SHP77 treated with DMSO at 0.1 percent for 48 hours (cell line): ENCODE measurements at regions not wholly inside any gene's neighbourhood (a gene's known extent, or its start where the extent isn't known, plus 50 kb on each side); places are given as distances from the start of the nearest gene placed in this dataset.

Source experiments
- DNase-seq: peaks from one replicate; lab custom pipeline; 2025; lab: John Stamatoyannopoulos, UW

DNA sequence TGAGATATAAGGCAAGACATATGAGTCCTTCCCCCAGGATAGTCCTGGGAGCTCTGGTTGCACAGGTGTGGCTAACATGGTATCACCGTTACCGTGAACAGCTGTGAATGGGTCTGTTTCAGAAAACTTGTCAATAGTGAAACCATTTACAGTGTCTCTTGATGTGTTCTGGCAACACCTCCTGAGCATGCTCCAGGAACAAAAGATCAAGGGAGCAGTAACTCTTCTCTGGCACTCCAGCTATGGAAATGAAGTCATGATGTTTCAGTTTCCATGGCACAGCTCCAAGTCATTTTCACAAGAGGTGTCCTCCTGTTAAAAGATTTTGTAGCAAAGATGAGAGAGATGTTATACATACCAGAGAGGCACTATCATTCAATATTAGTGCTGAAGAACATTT is 253.7 kb downstream of the SNAPC1 start:
- DNase-seq, result no peak

DNA sequence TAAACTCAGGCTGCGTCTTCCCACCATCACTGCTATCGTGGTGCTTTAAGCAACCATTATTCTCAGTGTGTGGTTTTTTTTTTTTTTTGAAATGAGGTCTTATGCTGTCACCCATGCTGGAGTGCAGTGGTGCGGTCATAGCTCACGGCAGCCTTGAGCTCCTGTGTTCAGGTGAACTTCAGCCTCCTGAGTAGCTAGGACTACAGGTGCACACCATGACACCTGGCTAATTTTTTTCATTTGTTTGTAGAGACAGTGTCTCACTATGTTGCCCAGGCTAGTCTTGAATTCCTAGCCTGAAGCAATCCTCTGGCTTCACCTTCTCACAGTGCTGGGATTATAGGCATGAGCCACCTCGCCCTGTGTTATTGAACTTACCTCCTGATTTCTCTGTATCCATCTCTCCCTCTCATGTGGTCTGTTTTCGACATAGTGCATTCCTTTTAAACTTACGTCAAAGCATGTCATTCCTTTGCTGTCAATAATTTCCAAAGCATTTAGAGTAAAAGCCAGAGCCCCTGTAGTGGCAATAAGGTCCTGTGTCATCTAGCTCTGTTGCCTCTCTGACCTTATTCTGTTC is 255.5 kb downstream of the SNAPC1 start:
- DNase-seq, result no peak

DNA sequence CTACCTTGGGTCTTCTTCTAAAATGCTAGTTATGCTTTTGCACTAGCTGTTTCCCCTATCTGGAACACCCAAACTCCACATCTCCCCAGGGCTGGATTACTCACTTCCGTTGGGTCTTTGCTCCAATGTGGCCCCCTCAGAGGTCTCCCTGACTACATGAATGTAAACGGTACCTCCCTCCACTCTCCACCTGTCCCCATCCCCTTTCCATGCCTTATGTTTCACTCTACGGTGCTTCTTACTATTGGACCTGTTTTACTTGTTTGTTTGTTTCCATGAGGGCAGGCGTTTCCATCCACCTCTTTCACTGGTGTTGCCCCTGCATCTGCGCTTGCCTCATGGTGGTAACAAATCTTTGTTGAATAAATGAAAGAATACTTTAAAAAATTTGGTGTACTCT is 256.4 kb downstream of the SNAPC1 start:
- DNase-seq, result no peak

DNA sequence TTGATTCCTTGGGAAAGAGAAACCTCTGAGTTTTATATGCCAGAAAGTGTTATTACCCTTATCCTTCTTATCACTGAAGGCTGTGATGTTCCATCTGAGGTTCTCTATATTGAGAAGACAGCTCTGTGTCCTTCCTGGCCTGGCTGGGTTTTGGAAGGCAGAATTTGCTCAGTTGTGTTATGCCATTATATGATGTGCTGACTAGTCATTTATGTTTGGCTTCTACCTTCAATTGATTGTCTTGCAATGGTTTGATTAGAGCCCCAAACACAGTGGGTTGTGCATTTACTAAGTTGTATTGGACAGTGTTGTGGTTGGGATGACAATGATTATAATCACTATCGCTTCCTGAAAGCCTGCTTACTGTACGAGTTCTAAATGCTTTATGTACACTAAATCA is 265.7 kb downstream of the SNAPC1 start:
- DNase-seq, result no peak

DNA sequence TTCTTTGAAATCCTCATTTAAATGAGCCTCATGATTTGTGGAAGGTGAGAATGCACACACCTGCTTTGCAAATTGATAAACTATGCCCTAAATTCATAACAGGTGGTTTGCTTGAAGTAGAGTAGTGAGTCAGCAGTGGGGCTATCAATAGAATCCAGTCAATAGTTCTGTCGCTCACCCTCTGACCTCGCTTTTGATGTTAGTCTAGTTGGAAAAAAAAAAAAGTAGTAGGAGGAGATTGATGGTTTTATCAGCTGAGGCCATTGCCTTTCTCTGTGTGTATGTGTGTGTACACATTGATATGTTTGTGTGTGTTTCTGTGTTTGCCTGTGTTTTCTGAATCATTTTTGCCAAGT is 267.3 kb downstream of the SNAPC1 start:
- DNase-seq, result no peak

DNA sequence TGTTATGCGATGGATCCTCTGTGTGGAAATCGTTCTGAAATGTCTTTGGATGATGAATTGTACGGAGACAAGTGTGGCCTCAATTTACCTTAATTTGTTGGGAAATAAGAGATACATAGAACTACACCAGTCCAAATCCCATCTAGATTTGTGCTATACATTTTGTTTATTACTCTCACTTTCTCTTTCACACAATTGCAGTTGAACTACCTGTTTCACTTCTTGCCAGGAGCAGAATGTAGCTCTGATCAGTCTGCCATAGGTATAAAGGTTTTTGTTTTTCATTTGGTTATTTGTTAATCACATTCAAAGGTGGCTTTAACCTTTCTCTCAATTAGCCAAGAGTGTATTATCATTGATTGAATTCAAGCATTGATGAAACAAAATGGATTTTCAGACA is 268.2 kb downstream of the SNAPC1 start:
- DNase-seq, result no peak

DNA sequence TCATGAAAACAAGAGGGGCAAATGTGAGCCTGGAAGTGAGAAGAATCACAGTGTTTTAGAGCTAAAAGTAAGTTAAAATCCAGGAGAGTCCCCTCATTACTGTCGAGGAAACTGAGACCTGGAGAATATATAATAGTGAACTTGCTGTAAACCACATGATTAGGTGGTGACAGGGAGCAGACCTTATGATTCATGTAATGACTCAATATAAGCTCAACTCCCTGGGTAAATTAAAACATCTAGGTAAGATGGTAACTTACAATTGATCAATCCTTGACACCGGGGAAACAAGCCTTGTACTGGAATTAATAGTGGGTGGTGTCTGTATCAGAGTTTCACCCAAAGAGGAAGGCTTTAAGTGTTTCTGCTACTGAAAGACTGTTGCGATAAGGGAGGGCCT is 269.3 kb downstream of the SNAPC1 start:
- no peak for DNase-seq

DNA sequence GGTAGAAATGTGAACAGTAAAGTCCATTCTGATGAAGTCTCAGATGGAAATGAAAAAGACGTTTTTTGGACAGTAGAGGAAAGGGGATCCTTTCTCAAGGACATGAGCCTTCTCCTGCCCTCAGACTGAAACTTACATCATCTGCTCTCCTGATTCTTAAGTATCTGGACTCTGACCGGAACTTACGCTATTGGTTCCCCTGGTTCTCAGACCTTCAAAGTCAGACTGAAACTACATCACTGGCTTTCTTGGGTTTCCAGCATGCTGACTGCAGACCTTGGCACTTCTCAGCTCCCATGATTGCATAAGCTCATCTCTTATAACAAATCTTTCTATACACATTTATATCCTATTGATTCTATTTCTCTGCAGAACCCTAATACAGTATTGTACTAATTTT is 291.0 kb downstream of the SNAPC1 start:
- no peak for DNase-seq

DNA sequence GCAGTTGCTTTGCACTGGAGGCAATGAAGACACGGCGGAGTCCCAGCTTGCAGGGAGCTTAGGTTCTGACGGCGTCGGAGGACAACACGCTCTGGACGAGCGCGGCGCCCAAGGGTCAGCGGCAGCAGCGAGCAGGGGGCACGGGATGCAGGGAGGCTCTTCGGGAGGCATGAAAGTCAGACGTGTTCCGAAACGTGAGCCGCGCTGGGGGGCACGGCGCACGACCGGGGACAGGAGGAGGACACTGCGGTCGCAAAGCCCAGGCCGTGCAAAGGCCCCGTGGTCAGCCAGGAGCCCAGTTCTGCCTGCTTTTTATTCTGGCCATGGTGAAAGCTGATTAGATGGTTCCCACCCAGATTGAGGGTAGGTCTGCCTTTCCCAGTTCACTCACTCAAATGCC is 294.6 kb downstream of the SNAPC1 start:
- DNase-seq, result no peak

DNA sequence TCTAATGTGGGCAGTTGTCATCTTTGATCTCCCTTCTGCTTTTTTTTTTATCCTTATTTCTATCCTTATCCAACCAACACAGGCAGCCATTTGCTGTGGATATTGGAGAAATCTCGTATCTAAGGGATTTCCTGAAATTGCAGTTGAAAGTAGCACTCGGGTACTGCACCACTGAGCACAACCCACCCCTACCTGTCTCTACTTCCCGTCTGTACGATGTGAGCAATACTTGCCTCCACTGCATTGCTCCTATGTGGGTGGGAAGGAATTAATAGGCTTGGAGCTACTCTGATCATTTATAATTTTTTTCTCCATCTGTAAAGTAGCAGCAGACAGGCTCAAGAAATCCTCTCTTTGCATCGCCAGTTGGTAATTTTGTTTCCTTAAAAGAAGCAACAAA is 300.4 kb downstream of the SNAPC1 start:
- DNase-seq, result no peak

DNA sequence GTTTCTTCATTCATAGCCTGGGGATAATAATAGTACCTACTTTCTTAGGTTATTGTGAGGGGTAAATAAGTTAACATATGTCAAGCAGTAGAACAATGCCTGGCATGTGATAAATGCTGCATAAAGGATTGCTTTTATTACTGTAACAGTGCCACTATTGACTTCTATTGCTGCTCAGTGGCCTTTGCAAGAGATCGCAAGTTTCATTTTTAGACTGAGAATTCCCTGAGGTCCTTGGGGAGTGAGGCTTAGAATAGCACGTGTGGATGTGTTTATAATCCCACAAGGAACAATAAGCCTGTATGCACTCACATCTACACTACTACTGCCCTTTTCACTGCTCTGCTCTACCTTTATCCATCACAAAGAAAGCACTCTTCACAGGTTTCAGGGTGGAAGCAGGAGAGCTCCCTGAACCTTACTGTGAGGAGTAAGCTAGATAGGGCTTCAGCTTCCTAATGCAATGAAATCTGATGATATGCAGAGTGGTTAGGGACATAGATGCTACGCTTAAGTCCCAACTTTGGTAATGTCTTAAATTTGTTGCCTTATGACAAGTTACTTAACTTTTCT is 302.6 kb downstream of the SNAPC1 start:
- no peak for DNase-seq

DNA sequence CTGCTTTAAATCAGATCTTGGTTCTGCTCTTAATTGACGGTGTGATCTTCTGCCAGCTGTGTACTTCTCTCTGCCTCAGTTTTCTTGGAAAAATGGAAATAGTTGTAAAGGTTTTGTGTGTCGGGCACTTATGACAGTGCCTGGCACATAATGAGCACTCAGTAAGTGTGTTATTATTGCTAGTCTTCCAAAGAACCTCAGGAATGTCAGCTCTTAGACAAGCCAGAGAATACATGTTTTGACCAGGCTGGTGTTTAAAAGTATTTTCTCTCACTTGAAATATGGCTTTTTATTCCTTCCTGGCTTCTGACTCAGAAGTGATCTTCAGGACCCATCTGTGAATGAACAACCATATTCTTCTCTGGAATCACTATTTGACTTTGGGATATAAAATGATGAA is 304.1 kb downstream of the SNAPC1 start:
- no peak for DNase-seq

DNA sequence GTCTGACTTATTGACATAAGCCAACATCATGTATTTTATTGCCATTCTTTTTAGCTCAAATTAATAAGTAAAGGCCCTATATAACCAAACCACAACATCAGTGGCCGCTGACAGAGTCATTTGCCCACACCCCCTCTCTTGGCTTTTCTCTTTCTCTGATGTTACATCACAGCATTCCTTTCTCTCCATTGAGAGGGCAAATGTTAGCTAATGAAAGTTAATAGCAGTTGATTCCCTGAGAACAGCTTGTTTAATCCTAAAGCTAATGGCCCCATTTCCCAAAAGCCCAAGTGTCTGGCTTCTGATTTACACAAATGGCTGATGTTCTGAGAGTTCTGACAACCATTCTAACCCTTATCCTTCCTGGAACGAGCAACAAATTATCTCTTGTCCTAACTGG is 308.8 kb downstream of the SNAPC1 start:
- no peak for DNase-seq

DNA sequence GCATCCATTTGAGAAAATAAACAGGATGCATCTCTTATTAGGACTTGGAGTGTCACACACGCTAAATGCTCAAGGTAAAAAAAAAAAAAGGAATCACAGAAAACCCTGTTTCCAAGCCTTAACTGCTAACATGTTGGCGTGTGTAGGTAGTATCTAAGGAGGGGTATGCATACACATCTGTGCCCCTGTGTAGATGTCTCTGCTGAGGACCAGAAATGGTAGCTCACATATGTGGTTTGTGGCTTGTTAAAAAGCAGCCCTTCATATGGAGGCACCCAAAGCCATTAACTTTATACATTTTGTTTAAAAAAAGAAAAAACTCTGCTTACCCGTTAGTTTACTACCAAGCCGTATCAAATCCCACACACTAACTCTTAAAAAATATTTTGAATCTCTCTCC is 314.1 kb downstream of the SNAPC1 start:
- no peak for DNase-seq

DNA sequence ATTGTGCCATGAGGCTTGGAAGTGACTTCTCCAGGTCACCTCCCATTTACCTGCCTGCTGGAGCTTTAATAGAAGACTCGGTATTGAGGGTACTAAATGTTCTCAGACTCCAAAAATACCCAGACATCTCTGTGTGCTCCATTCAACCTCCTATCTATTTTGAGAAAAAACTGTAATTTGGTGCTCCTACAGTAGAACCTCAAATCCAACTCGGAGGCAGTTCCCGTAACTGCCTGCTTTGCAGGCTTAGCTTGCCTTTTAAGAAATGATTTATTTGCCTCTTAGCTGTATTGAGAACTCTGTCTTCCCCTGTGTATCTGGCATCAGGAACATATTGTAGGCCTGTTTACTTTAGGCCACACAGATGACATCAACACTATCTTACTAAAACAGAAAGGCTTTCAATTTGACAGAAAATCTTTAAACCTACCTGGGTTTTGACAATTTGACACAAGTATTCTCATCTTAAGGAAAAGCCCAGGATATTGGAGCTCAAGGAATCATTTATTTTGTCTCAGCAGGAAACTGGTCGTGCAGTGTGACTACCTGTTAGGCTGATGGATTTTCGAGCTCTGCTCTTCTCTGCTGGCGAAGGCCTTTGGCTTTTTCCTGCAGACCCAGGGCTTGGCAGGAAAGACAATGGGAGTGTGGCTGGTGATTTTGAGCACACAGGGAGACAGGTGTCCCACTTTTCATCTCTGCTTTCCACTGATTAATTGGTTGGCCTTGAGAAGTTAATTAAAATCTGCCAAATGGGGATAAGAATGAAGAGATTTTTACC is 314.8 kb downstream of the SNAPC1 start:
- DNase-seq, result no peak

DNA sequence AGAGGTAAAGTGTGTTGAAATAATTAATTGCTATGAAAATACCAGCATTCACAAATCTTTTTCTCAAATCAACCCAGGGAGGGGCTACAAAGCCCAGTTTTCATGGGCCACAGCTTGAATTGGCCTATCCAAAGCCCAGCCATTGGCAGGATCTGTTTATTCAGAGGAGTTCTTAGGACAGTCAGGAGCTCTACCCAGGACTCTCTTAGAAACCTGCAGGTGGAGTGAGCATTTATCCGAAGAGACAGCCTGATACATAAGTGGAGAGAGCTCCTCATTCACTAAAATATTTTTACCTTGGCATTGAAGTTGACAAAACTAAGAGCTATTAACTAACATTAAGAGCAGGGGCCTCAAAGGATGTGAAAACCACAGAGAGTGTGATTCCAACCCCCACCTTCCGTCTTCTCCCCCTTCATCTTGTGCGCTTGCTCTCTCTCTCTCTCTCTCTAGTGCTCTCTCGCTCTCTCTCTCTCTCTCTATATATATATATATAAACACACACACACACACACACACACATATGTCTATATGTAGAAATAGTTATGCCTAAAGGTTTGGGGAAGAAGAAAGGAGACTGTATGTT is 315.5 kb downstream of the SNAPC1 start:
- DNase-seq, result no peak

DNA sequence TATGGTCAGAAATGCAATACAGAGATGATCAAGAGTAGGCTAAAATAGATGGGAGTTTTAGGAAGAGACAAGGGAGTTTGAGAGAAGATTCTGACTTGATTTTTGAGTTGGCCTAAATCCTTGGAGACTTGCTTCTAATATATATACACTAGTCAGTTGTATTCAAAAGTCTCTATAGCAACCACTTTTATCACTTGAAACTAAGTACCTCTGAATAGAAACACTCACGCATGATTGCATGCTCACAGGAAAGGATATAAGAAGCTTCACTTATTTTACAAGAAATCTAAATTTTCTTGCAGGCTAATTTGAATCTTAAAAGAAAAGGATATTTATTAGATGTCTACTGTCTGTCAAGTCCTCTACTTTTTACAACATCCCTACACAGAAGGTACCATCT is 316.8 kb downstream of the SNAPC1 start:
- DNase-seq, result no peak

DNA sequence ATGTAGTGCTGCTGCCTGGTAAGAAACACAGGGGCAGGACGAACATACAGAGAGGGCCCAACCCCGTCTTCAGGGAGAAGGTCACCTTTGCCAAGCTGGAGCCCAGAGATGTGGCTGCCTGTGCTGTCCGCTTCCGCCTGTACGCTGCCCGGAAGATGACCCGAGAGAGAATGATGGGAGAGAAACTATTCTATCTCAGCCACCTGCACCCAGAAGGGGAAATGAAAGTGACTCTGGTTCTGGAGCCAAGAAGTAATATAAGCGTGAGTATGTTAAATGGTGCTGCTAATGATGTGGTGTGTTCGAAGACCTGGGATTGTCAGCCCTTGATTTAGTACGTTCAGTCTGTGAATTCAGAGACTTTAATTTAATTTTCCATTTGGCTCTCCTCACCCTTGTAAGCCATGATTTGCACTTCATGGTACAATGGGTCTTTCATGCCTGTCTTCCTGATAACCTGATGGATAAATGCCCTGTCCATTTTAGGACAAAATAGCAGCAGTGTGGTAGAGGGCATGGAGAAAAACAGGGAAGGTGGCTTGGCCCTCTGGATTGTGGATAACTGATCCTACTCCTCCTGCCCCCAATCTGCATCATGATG is 318.9 kb downstream of the SNAPC1 start:
- no peak for DNase-seq

DNA sequence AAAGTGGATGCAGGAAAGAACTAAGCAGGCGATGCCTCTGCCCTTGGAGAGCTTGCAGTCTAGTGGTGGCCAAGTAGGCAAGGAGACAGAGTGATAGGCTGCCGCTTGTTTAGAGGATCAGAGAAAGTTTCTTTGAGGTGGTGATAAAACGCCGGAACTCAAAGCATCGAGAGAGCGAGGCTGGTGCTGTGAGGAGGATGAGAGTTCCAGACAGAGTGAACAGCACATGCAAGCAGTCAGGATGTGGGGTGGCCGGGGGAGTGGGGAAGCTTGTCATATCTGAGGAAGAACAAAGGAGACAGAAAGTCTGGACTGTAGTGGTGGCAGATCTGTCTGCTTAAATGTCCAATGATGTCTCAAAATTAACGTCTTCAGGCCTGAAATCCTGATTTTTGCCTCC is 319.7 kb downstream of the SNAPC1 start:
- DNase-seq, result no peak

DNA sequence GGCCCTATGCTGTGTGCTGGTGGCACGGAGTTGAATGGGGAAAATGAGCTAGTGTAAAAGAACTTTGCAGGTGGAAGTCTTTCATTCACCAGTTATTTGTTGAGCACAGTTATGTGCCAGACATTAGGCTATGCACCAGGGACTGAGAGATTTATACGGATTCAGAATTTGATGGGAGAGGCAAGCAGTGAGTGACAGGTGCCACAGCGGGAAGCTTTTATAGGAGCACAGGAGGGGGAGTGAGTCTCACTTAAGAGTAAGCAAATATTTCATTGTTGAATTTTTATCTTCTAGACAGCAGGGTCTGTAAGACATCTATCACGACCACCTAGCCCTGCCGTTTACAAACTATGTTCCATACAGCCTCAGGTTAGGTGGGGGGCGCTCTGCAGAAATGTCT is 320.6 kb downstream of the SNAPC1 start:
- no peak for DNase-seq

DNA sequence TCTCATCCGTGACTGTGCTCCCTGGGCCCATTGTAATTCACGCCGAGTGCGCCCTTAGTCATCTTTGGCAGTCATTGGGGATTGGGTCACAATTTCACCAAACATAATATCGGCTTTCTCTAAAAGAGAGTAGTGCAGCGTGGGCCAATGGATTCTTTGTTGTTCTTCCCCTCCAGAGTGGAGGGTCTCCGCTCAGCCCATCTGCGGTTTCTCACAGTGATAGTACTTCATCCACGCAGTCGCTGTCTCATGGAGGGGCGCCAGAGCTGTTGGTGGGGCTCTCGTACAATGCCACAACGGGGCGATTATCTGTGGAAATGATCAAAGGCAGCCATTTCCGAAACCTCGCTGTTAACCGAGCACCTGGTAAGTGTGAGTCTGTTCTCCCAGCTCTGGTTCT is 321.8 kb downstream of the SNAPC1 start:
- DNase-seq, result no peak

DNA sequence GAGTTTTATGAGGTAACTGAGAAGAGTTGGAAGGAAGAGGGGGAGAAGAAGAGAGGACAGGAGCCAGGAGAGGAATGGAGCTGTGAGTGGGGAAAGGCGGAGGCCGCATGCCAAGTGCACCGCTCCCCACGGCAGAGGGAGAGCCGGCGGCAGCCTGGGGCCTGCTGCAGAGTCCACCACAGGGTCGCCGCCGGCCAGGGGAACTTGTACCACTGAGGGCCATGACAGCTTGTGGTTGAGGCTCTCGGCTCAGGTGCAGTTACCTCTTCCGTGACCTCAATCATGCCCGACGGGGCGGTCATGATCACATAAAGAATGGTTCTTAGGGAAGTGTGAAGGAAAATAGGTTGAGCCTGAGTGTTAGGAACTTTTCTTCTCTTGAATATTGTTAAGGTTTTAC is 325.0 kb downstream of the SNAPC1 start:
- DNase-seq, result no peak

DNA sequence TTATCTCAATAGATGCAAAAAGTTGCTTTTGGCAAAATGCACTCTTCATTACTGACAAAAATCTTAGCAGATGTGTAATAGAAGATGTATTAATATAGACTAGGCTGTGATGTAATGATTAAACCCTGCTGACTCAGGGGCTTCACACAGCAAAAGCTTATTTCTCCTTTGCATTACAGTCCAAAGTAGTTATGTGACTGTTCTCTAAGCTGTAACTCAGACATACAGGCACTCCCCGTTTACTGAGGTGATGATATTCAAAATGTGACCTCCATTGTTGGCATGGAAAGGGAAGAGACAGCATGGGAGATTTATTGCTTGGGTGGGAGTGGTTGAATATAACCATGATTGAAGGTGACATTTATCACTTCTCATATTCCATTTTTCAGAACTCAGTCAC is 331.5 kb downstream of the SNAPC1 start:
- no peak for DNase-seq
